ENCODE measurements at regions not wholly inside any gene's neighbourhood (a gene's known extent, or its start where the extent isn't known, plus 50 kb on each side); places are given as distances from the start of the nearest gene placed in this dataset.
"Not testable (repeated sequence)": the region's sequence is repeated elsewhere in the genome, so short reads cannot be mapped to it uniquely, and the experiment has no call there.

DNA sequence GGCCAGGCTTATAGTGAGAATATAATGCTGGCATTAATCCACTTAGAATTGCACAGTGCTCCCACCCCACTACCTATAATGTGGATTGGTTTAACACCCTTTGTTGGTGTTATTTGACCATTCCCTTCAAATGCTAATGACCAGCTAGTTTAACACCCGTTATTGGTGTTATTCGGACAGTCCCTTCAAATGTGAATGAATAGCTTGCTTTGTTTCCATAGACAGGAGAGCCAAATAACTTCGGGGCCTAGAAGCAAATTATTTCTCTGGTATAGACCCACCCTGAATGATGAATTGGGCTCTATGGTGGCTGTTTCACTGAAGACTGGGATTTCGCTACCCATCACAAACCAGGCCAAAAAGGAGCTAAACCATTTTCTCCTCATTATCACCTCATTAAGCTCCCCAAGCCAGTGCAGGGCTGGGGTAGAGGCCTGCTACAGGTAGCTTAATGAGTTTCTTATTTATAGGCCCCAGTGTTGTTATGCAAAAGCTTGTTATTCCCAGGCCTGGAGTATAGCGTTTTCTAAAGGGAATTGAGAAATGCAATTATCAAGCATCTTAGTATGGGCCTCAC, 494.1 kb upstream of the DPH6 start:
- Histone ChIP-seq H3K9me3 (ENCODE audit: control insufficient read depth, insufficient read depth, low read length) (no peaks in the 10 kb centered on the region), H3K9ac (ENCODE audit: low read depth, low read length) (no peak overlapping the region), H3K4me1 (ENCODE audit: control insufficient read depth, insufficient read depth, low read length) (peaks cover 7% of the 10 kb centered on the region), H3K4me3 (ENCODE audit: low read depth, low read length) (no peak overlapping the region), H3K27me3 (ENCODE audit: control insufficient read depth, insufficient read depth, low read length) (no peaks in the 10 kb centered on the region), H3K36me3 (ENCODE audit: control insufficient read depth, insufficient read depth, low read length) (no peaks in the 10 kb centered on the region)

DNA sequence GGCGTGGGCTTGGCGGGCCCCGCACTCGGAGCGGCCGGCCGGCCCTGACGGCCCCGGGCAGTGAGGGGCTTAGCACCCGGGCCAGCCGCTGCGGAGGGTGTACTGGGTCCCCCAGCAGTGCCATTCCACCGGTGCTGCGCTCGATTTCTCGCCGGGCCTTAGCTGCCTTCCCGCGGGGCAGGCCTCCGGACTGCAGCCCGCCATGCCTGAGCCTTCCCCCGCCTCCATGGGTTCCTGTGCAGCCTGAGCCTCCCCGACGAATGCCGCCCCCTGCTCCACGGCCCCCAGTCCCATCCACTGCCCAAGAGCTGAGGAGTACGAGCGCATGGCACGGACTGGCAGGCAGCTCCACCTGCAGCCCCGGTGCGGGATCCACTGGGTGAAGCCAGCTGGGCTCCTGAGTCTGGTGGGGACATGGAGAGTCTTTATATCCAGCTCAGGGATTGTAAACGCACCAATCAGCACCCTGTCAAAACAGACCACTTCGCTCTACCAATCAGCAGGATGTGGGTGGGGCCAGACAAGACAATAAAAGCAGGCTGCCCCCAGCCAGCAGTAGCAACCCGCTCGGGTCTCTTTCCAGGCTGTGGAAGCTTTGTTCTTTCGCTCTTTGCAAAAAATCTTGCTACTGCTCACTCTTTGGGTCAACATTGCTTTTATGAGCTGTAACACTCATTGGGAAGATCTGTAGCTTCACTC, 501.2 kb upstream of the DPH6 start:
- H3K27me3 ChIP-seq (ENCODE audit: control insufficient read depth, insufficient read depth, low read length); H3K9me3 ChIP-seq (ENCODE audit: control insufficient read depth, insufficient read depth, low read length); H3K4me3 ChIP-seq (ENCODE audit: low read depth, low read length); H3K36me3 ChIP-seq (ENCODE audit: control insufficient read depth, insufficient read depth, low read length); H3K9ac ChIP-seq (ENCODE audit: low read depth, low read length); H3K4me1 ChIP-seq (ENCODE audit: control insufficient read depth, insufficient read depth, low read length): not testable (repeated sequence)

DNA sequence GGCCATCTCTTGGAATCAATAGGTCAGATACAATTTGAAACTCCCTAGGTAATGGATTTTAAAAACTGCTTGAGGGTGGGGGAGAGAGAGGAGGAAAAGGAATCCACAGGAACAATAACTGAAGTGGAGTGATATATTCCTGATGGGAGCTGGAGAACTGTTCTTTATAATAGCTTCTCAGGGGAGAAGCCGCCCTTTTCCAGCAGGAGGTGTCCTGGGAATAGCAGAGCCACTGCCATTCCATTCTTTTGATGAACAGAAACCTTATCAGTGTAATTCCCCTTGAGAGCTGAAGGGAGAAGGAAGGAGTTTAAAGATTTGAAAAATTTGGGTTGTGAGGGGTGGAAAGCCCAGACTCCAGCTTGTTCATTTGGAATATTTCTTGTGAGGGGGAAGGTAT, 504.9 kb upstream of the DPH6 start:
- Histone ChIP-seq H3K9ac (ENCODE audit: low read depth, low read length) (no peak overlapping the region), H3K4me1 (ENCODE audit: control insufficient read depth, insufficient read depth, low read length) (no peaks in the 10 kb centered on the region), H3K4me3 (ENCODE audit: low read depth, low read length) (no peak overlapping the region), H3K36me3 (ENCODE audit: control insufficient read depth, insufficient read depth, low read length) (no peaks in the 10 kb centered on the region), H3K9me3 (ENCODE audit: control insufficient read depth, insufficient read depth, low read length) (no peaks in the 10 kb centered on the region), H3K27me3 (ENCODE audit: control insufficient read depth, insufficient read depth, low read length) (no peaks in the 10 kb centered on the region)

DNA sequence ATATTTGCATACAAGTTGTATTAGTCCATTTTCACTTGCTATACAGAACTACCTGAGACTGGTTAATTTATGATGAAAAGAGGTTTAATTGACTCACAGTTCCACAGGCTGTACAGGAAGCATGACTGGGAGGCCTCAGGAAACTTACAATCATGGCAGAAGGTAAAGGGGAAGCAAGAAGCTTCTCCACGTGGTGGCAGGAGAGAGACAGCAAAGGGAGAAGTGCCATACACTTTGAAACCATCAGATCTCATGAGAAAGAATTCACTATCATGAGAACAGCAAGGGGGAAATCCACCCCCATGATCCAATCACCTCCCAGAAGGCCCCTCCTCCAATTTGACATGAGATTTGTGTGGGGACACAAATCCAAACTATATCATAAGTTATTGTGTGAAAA, 506.7 kb upstream of the DPH6 start:
- H3K4me3 ChIP-seq (ENCODE audit: low read depth, low read length); H3K27me3 ChIP-seq (ENCODE audit: control insufficient read depth, insufficient read depth, low read length); H3K9ac ChIP-seq (ENCODE audit: low read depth, low read length); H3K36me3 ChIP-seq (ENCODE audit: control insufficient read depth, insufficient read depth, low read length); H3K4me1 ChIP-seq (ENCODE audit: control insufficient read depth, insufficient read depth, low read length); H3K9me3 ChIP-seq (ENCODE audit: control insufficient read depth, insufficient read depth, low read length): not testable (repeated sequence)

DNA sequence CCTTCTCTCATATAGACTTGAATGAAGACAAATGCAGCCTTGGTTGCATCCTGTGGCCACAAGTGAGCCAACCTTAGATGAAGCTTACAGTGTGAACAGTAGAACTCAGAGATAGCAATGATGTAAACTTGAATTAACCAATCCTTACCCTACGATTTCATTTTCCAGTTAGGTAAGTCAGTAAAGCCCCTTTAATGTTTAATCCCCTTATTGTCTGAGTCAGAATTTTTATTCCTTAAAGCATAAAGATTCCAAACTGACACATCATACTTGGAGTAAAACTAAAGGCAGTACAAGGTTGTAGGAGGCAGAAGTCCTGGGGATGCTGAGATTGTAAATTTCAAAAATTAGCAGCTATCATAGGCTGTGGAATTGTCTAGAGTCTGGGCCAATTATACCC, 507.8 kb upstream of the DPH6 start:
- H3K27me3 ChIP-seq (ENCODE audit: control insufficient read depth, insufficient read depth, low read length): no peaks in the 10 kb centered on the region

DNA sequence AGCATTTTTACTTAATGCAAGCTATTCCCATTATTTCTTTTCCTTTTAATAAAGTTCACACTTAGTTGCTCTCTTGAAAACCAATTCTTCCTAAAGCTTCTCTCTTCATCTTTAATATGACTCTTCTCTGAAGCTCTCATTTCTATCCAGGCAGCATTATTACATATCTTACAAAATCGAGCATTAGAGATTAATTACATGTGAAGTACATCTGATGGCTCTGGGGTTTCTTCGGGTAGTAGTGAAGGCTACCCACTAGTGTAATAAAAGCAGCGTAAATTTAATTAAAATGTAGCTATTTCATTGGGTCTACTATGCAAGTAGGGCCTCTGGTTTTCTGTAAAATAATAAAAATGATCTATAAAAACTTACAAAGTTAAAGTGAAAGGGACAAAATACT, 513.6 kb upstream of the DPH6 start:
- H3K9ac ChIP-seq (ENCODE audit: low read depth, low read length): no peak overlapping the region
- no peak overlapping the region for H3K4me3 ChIP-seq (ENCODE audit: low read depth, low read length)
- H3K36me3 ChIP-seq (ENCODE audit: control insufficient read depth, insufficient read depth, low read length): no peaks in the 10 kb centered on the region
- no peaks in the 10 kb centered on the region for H3K4me1 ChIP-seq (ENCODE audit: control insufficient read depth, insufficient read depth, low read length)
- H3K27me3 ChIP-seq (ENCODE audit: control insufficient read depth, insufficient read depth, low read length): no peaks in the 10 kb centered on the region
- no peaks in the 10 kb centered on the region for H3K9me3 ChIP-seq (ENCODE audit: control insufficient read depth, insufficient read depth, low read length)

More for the DNA sequence above, 507.8 kb upstream of the DPH6 start:
- no peak overlapping the region for H3K9ac ChIP-seq (ENCODE audit: low read depth, low read length)
- no peak overlapping the region for H3K4me3 ChIP-seq (ENCODE audit: low read depth, low read length)
- H3K4me1 ChIP-seq (ENCODE audit: control insufficient read depth, insufficient read depth, low read length): no peaks in the 10 kb centered on the region
- H3K36me3 ChIP-seq (ENCODE audit: control insufficient read depth, insufficient read depth, low read length): no peaks in the 10 kb centered on the region
- no peaks in the 10 kb centered on the region for H3K9me3 ChIP-seq (ENCODE audit: control insufficient read depth, insufficient read depth, low read length)

DNA sequence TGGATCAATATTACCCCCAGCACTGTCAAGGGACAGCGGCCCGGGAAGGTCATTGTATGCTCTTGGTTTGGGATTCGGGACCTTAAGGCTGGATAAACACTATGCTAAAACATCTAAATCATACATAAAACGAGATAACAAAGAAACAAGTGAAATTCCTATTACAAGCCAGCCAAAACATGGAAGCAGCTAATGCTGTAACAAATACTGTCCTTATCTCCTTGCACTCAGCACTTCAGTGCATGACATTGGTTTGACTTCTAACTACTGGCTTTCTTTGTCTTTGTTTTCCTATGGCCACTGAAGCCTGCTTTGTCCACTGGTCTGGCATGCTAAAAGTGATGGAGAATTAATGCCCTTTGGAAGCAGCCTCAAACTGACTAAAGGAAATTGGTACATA, 516.4 kb upstream of the DPH6 start:
- H3K4me3 ChIP-seq (ENCODE audit: low read depth, low read length): no peak overlapping the region
- no peaks in the 10 kb centered on the region for H3K36me3 ChIP-seq (ENCODE audit: control insufficient read depth, insufficient read depth, low read length)
- no peak overlapping the region for H3K9ac ChIP-seq (ENCODE audit: low read depth, low read length)
- no peaks in the 10 kb centered on the region for H3K4me1 ChIP-seq (ENCODE audit: control insufficient read depth, insufficient read depth, low read length)
- no peaks in the 10 kb centered on the region for H3K27me3 ChIP-seq (ENCODE audit: control insufficient read depth, insufficient read depth, low read length)
- no peaks in the 10 kb centered on the region for H3K9me3 ChIP-seq (ENCODE audit: control insufficient read depth, insufficient read depth, low read length)

DNA sequence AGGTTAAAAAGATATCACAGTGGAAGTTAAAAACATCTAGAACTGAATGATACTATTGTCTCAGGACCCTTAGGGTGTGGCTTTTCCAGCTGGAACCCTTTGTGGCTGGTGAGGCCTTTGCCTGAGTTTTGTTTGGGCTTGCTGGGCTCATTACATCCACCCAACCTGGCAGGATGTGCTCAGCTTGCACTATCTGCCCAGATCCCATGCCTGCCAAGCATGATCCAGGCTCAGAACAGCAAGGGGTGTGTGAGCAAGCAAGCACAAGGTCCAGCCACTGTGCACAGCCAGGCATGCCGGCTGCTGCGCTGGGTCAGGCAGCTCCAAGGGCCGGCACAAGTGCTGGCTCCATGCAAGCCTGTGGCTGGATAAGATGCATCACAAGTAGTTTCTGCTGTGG, 512.7 kb upstream of the CDIN1 start:
- no peak overlapping the region for H3K9ac ChIP-seq (ENCODE audit: low read depth, low read length)
- no peaks in the 10 kb centered on the region for H3K36me3 ChIP-seq (ENCODE audit: control insufficient read depth, insufficient read depth, low read length)
- no peaks in the 10 kb centered on the region for H3K27me3 ChIP-seq (ENCODE audit: control insufficient read depth, insufficient read depth, low read length)
- no peaks in the 10 kb centered on the region for H3K9me3 ChIP-seq (ENCODE audit: control insufficient read depth, insufficient read depth, low read length)
- no peak overlapping the region for H3K4me3 ChIP-seq (ENCODE audit: low read depth, low read length)
- no peaks in the 10 kb centered on the region for H3K4me1 ChIP-seq (ENCODE audit: control insufficient read depth, insufficient read depth, low read length)

DNA sequence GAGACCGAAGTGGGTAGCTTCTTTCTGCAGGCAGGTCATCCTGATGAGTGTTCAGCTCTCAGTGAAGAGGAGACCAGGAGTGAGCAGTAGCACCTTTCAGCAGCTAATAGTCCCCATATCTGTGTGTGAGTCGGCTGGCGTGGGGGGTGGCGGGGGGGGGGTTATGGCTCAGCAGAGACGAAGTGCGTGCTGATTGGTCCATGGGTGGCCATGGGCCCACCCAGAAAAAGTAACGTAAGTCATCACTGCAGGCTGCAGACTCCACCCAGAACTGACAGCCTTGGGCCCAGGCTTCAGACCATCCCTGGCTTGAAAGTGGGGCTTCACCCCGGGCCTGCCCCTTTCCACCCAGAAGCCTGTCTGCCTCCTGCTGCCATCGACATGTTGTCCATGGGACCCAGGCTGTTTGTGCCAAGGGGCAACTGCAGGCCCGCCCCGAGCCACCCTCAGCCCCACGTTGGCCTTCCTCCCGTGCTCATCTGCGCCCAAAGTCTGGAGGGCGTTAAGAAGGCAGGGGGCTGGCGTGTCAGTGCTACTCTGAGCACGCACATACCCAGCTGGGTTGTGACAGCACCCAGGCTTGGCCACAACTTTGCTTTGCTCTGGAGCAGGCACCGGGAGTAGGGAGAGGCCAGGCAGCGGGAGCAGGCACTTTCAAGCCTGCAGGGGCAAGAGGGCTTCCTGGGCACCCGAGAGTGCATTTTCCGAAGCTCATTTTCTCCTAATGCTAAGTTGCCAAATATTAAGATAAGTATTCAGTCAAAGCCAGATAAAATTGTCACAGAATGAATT, 511.7 kb upstream of the CDIN1 start:
- Histone ChIP-seq H3K9ac (ENCODE audit: low read depth, low read length) (no peak overlapping the region), H3K27me3 (ENCODE audit: control insufficient read depth, insufficient read depth, low read length) (no peaks in the 10 kb centered on the region), H3K9me3 (ENCODE audit: control insufficient read depth, insufficient read depth, low read length) (no peaks in the 10 kb centered on the region), H3K4me1 (ENCODE audit: control insufficient read depth, insufficient read depth, low read length) (no peaks in the 10 kb centered on the region), H3K36me3 (ENCODE audit: control insufficient read depth, insufficient read depth, low read length) (no peaks in the 10 kb centered on the region), H3K4me3 (ENCODE audit: low read depth, low read length) (no peak overlapping the region)

DNA sequence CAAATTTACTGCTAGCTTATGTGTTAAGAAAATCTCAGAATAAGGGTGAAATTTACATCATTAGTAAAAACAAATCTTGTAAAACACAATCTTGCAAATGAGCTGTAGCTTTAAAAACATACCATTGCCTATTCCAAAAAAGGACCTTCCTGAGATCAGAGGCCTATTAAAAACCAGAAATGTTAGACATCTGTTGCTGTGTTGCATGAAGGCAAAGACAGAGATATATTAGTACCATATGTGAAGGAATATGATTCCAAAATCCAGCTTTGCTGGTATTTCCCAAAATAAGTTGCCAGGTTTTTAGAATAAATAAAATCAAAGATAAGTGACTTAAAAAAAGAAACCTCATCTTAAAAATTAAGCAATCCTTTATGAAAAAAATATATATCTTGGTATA, 504.1 kb upstream of the CDIN1 start:
- Histone ChIP-seq H3K27me3 (ENCODE audit: control insufficient read depth, insufficient read depth, low read length) (no peaks in the 10 kb centered on the region), H3K36me3 (ENCODE audit: control insufficient read depth, insufficient read depth, low read length) (no peaks in the 10 kb centered on the region), H3K4me3 (ENCODE audit: low read depth, low read length) (no peak overlapping the region), H3K9ac (ENCODE audit: low read depth, low read length) (no peak overlapping the region), H3K4me1 (ENCODE audit: control insufficient read depth, insufficient read depth, low read length) (no peaks in the 10 kb centered on the region), H3K9me3 (ENCODE audit: control insufficient read depth, insufficient read depth, low read length) (no peaks in the 10 kb centered on the region)

DNA sequence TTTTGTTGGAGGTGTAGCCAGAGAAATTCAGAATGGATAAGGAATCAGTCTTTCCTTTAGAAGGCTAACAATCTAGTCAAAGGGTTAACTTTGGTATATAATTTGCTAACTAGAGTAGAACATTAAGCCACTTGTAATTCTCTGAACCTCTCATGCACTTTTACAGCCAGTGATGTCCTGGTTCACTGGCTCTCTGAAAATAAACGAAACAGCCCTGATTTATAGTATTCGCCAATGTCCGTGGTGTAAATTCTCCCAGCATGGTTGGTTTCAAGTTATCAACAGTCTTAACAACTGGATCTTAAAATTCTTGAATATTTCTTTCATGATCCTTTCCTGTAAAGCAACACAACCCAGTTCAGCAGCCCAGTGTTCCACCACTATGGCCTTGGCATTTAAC, 500.4 kb upstream of the CDIN1 start:
- H3K27me3 ChIP-seq (ENCODE audit: control insufficient read depth, insufficient read depth, low read length): no peaks in the 10 kb centered on the region
- H3K9me3 ChIP-seq (ENCODE audit: control insufficient read depth, insufficient read depth, low read length): no peaks in the 10 kb centered on the region
- no peak overlapping the region for H3K4me3 ChIP-seq (ENCODE audit: low read depth, low read length)
- no peak overlapping the region for H3K9ac ChIP-seq (ENCODE audit: low read depth, low read length)
- H3K4me1 ChIP-seq (ENCODE audit: control insufficient read depth, insufficient read depth, low read length): no peaks in the 10 kb centered on the region
- no peaks in the 10 kb centered on the region for H3K36me3 ChIP-seq (ENCODE audit: control insufficient read depth, insufficient read depth, low read length)

DNA sequence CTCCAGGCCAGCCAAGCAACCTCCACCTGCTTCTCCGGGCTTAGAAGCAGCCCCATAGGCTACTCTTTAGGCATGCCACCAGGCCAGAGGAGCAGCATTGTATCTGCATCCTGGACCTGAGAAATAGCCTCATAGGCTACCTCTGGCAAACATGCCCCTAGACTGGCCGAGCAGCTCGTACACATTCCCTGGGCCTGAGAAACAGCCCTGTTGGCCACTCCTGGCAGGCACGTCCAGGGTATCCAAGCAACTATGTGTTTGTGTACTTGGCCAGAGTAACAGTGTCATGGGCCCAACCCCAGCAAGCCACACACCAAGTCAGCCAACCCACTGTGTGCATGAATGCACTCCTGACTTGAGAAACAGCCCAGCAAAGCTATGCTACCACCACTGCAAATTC, 498.7 kb upstream of the CDIN1 start:
- Histone ChIP-seq H3K4me3 (ENCODE audit: low read depth, low read length) (no peak overlapping the region), H3K4me1 (ENCODE audit: control insufficient read depth, insufficient read depth, low read length) (no peaks in the 10 kb centered on the region), H3K9me3 (ENCODE audit: control insufficient read depth, insufficient read depth, low read length) (no peaks in the 10 kb centered on the region), H3K36me3 (ENCODE audit: control insufficient read depth, insufficient read depth, low read length) (no peaks in the 10 kb centered on the region), H3K27me3 (ENCODE audit: control insufficient read depth, insufficient read depth, low read length) (no peaks in the 10 kb centered on the region), H3K9ac (ENCODE audit: low read depth, low read length) (no peak overlapping the region)
